ENCODE measurements at regions not wholly inside any gene's neighbourhood (a gene's known extent, or its start where the extent isn't known, plus 50 kb on each side); places are given as distances from the start of the nearest gene placed in this dataset. TPM values are rescaled to one million over a fixed set of nuclear protein-coding genes. Genes with fewer than 3 reads are reported as not detected.

Small RNA genes lying in the stretch of these regions (small RNA-seq; reads per million reads assigned to genes)
- gene RF01983 (ENCODE audit: low replicate concordance) = not detected
